ENCODE measurements at regions not wholly inside any gene's neighbourhood (a gene's known extent, or its start where the extent isn't known, plus 50 kb on each side); places are given as distances from the start of the nearest gene placed in this dataset.
"Not testable (repeated sequence)": the region's sequence is repeated elsewhere in the genome, so short reads cannot be mapped to it uniquely, and the experiment has no call there.

DNA sequence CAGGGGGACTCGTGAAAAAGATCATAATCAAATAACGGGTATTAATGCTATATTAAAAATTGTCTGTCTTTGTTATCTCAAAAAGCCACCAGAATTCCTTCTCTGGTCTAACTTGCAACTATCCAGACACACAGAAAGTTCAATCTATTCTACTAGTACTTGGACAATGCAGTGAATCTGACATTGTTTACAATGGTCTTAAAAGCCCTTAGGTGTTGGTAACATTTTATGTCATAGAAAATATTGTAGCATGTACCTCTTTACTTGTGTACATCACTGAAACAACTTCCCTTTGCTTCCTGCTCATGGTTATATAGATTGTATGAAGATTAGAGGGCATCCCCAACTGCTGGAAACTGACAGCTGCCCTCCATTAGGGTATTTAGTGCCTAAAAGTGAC lies 71.1 kb upstream of the PPP3CA start:
- no peak overlapping the region for H3K4me3 ChIP-seq (replicated peaks in 1 of 2; ENCODE audit: low read depth in 2 of 2, low read length in 2 of 2)
- DNase-seq (ENCODE audit: low read depth in 2 of 2): no peak
- TF ChIP-seq, protein P1, sequence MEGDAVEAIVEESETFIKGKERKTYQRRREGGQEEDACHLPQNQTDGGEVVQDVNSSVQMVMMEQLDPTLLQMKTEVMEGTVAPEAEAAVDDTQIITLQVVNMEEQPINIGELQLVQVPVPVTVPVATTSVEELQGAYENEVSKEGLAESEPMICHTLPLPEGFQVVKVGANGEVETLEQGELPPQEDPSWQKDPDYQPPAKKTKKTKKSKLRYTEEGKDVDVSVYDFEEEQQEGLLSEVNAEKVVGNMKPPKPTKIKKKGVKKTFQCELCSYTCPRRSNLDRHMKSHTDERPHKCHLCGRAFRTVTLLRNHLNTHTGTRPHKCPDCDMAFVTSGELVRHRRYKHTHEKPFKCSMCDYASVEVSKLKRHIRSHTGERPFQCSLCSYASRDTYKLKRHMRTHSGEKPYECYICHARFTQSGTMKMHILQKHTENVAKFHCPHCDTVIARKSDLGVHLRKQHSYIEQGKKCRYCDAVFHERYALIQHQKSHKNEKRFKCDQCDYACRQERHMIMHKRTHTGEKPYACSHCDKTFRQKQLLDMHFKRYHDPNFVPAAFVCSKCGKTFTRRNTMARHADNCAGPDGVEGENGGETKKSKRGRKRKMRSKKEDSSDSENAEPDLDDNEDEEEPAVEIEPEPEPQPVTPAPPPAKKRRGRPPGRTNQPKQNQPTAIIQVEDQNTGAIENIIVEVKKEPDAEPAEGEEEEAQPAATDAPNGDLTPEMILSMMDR (IDR thresholded peaks at IDR 0.05; ENCODE audit: low read depth, low read length): no peak

DNA sequence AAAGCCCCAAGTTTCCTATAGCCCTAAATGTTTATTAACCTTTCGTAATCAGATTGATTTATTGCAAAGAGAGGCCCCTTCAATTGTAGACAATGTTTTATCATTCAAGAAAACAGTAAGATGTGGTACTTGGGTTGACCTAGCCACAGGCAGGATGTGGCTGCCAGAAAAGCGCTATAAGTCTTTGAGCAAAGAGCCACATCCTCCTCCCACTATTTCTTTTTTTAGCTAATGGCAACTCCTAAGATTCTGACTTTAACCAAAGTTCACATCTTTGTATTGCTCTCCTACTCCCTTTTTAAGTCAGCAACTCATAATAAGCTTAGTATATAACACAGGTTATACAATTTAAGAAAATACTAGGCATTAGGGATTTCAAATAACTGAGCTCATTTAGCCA lies 70.7 kb upstream of the PPP3CA start:
- TF ChIP-seq, protein P1 (IDR thresholded peaks at IDR 0.05; ENCODE audit: low read depth, low read length): no peak
- H3K4me3 ChIP-seq (replicated peaks in 1 of 2; ENCODE audit: low read depth in 2 of 2, low read length in 2 of 2): no peak overlapping the region
- DNase-seq (ENCODE audit: low read depth in 2 of 2): no peak

DNA sequence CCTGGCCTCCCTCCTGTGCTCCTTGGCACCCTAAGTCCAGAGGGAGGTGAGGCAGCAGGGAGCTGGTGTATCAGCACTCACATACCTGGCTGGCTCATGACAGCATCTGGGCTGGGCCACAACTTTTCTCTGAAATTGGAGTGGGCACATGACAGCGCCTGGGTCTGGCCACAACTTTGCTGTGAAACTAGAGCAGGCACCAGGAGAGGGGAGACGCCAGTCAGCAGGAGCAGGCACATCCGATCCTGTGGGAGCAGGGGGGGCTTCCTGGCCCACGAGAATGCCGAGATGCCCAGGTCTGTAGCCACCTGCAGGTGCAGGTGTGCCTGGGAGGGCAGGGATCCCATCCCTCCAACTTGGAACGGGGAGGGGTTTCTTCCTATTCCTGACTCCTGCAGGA lies 69.7 kb upstream of the PPP3CA start:
- no peak overlapping the region for H3K4me3 ChIP-seq (replicated peaks in 1 of 2; ENCODE audit: low read depth in 2 of 2, low read length in 2 of 2)
- TF ChIP-seq, protein P1 (IDR thresholded peaks at IDR 0.05; ENCODE audit: low read depth, low read length): no peak
- no peak for DNase-seq (ENCODE audit: low read depth in 2 of 2)

GRCh38 chr4:101415962-101416361 lies 68.6 kb upstream of the PPP3CA start:
- TF ChIP-seq, protein P1 (IDR thresholded peaks at IDR 0.05; ENCODE audit: low read depth, low read length): no peak
- no peak for DNase-seq (ENCODE audit: low read depth in 2 of 2)
- H3K4me3 ChIP-seq (replicated peaks in 1 of 2; ENCODE audit: low read depth in 2 of 2, low read length in 2 of 2): no peak overlapping the region

DNA sequence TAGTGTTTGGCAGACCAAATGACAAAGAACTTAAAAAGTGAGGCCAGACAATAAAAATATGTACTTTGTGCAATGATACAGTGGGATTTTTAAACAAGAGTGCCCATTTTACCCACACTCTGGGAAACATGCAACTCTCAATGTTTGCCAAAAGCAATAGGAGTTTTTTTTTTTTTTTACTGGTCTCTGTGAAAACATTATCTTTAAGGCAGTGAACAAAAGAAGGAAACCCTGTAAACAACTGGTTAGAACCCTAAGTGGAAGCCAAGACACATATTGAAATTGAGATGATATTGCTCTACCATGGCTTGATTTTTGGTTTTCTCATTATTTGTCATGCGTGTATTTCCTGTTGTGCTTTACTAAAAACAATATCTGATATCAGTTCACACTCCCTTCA lies 67.2 kb upstream of the PPP3CA start:
- H3K4me3 ChIP-seq (replicated peaks in 1 of 2; ENCODE audit: low read depth in 2 of 2, low read length in 2 of 2): no peak overlapping the region
- TF ChIP-seq, protein P1 (IDR thresholded peaks at IDR 0.05; ENCODE audit: low read depth, low read length): no peak
- DNase-seq (ENCODE audit: low read depth in 2 of 2): peak in 1 of 2 donors; percentile 30

DNA sequence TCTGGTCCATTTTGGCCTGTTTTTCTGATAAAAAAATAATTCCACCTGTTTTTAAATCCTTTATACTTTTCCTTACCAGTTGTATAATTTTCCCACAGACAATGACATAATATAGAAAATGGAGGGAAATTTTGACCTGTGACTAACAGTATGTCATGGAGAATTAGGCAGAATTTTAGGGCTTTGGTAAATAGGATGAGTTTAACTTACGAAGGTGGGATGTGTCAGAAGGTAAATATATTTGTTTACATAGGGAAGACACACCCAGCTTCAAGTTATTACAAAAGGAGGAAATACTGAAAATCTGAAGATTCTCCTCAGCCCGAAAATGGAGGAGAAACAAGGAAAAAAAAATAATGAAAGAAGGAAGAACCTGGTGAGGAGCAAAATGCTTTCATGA lies 64.6 kb upstream of the PPP3CA start:
- TF ChIP-seq, protein P1 (IDR thresholded peaks at IDR 0.05; ENCODE audit: low read depth, low read length): no peak
- DNase-seq (ENCODE audit: low read depth in 2 of 2): no peak
- H3K4me3 ChIP-seq (replicated peaks in 1 of 2; ENCODE audit: low read depth in 2 of 2, low read length in 2 of 2): no peak overlapping the region

DNA sequence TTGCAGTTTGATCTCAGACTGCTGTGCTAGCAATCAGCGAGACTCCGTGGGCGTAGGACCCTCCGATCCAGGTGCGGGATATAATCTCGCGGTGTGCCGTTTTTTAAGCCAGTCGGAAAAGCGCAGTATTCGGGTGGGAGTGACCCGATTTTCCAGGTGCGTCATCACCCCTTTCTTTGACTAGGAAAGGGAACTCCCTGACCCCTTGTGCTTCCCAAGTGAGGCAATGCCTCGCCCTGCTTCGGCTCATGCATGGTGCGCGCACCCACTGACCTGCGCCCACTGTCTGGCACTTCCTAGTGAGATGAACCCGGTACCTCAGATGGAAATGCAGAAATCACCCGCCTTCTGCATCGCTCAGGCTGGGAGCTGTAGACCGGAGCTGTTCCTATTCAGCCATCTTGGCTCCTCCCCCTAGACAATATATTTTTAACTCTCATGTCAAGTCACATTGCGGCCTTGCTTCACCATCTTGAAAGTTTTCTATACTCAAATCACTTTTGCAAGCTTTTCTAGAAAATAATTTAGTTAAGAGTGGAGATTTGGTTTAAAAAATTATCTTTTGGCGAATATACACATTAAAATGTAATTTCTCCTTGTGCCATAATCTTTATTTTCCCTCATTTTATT lies 64.1 kb upstream of the PPP3CA start:
- not testable (repeated sequence) for DNase-seq (ENCODE audit: low read depth in 2 of 2); H3K4me3 ChIP-seq (replicated peaks in 1 of 2; ENCODE audit: low read depth in 2 of 2, low read length in 2 of 2)

All from cardiac fibroblast (primary cell).